ENCODE measurements at regions not wholly inside any gene's neighbourhood (a gene's known extent, or its start where the extent isn't known, plus 50 kb on each side); places are given as distances from the start of the nearest gene placed in this dataset.
"Not testable (repeated sequence)": the region's sequence is repeated elsewhere in the genome, so short reads cannot be mapped to it uniquely, and the experiment has no call there.

GRCh38 chr21:8987896-8988295 lies 1533.5 kb upstream of the TPTE start:
- not testable (repeated sequence) for H3K27ac ChIP-seq, H3K4me1 ChIP-seq, H3K36me3 ChIP-seq, H4K20me1 ChIP-seq, H3K9ac ChIP-seq, H3K4me3 ChIP-seq, H3K4me2 ChIP-seq, H3K27me3 ChIP-seq
- peaks cover 22 to 45% (median 42%) of the 10 kb centered on the region in 11 experiments for H3K9me3 ChIP-seq (replicated peaks in 1 of 11)

- TF ChIP-seq Cebpa-rat (IDR thresholded peaks at IDR 0.05): no peak
- Histone ChIP-seq H3K9ac (no peak overlapping the region), H3K9me3 (replicated peaks in 1 of 11) (peaks cover 26 to 50% (median 44%) of the 10 kb centered on the region in 11 experiments), H4K20me1 (no peaks in the 10 kb centered on the region), H3K4me2 (no peak overlapping the region), H3K36me3 (no peaks in the 10 kb centered on the region), H3K4me1 (no peaks in the 10 kb centered on the region), H3K27me3 (no peaks in the 10 kb centered on the region), H3K4me3 (no peak overlapping the region; a peak in 1 of 20 replicates), H3K27ac (no peak overlapping the region)
These were observed 1532.7 kb upstream of the TPTE start for GRCh38 chr21:8988696-8989095.

GRCh38 chr21:8989261-8989711 lies 1532.1 kb upstream of the TPTE start:
- no peak overlapping the region for H3K4me3 ChIP-seq
- no peak overlapping the region for H3K27ac ChIP-seq
- H3K9me3 ChIP-seq (replicated peaks in 1 of 11): peaks cover 26 to 50% (median 44%) of the 10 kb centered on the region in 11 experiments
- no peaks in the 10 kb centered on the region for H3K27me3 ChIP-seq
- TF ChIP-seq Cebpa-rat (IDR thresholded peaks at IDR 0.05): no peak
- no peaks in the 10 kb centered on the region for H4K20me1 ChIP-seq
- H3K36me3 ChIP-seq: no peaks in the 10 kb centered on the region
- no peak overlapping the region for H3K4me2 ChIP-seq
- no peak overlapping the region for H3K9ac ChIP-seq
- no peaks in the 10 kb centered on the region for H3K4me1 ChIP-seq

- H3K36me3 ChIP-seq: no peaks in the 10 kb centered on the region
- H3K9ac ChIP-seq: no peak overlapping the region
- no peak overlapping the region for H3K4me3 ChIP-seq
- no peaks in the 10 kb centered on the region for H3K27me3 ChIP-seq
- no peak overlapping the region for H3K27ac ChIP-seq
- H3K4me1 ChIP-seq: no peaks in the 10 kb centered on the region
- no peaks in the 10 kb centered on the region for H4K20me1 ChIP-seq
- TF ChIP-seq Cebpa-rat (IDR thresholded peaks at IDR 0.05): no peak
- H3K4me2 ChIP-seq: no peak overlapping the region
- peaks cover 26 to 50% (median 44%) of the 10 kb centered on the region in 11 experiments for H3K9me3 ChIP-seq (replicated peaks in 1 of 11)
These were observed 1531.6 kb upstream of the TPTE start for GRCh38 chr21:8989721-8990325.

- no peaks in the 10 kb centered on the region for H4K20me1 ChIP-seq
- no peak overlapping the region for H3K4me2 ChIP-seq
- peaks cover 26 to 50% (median 44%) of the 10 kb centered on the region in 11 experiments for H3K9me3 ChIP-seq (replicated peaks in 1 of 11)
- H3K4me3 ChIP-seq: no peak overlapping the region
- H3K4me1 ChIP-seq: no peaks in the 10 kb centered on the region
- H3K36me3 ChIP-seq: no peaks in the 10 kb centered on the region
- H3K27ac ChIP-seq: no peak overlapping the region
- TF ChIP-seq Cebpa-rat (IDR thresholded peaks at IDR 0.05): no peak
- no peaks in the 10 kb centered on the region for H3K27me3 ChIP-seq
- H3K9ac ChIP-seq: no peak overlapping the region
These were observed 1530.9 kb upstream of the TPTE start for GRCh38 chr21:8990326-8991087.

GRCh38 chr21:8991088-8991907 lies 1530.1 kb upstream of the TPTE start:
- H3K4me1 ChIP-seq: no peaks in the 10 kb centered on the region
- TF ChIP-seq Cebpa-rat (IDR thresholded peaks at IDR 0.05): no peak
- no peak overlapping the region for H3K4me3 ChIP-seq
- H3K36me3 ChIP-seq: no peaks in the 10 kb centered on the region
- H3K27me3 ChIP-seq: no peaks in the 10 kb centered on the region
- H3K27ac ChIP-seq: no peak overlapping the region
- no peak overlapping the region for H3K4me2 ChIP-seq
- H4K20me1 ChIP-seq: no peaks in the 10 kb centered on the region
- no peak overlapping the region for H3K9ac ChIP-seq
- H3K9me3 ChIP-seq (replicated peaks in 1 of 11): peaks cover 26 to 50% (median 44%) of the 10 kb centered on the region in 11 experiments

- Histone ChIP-seq H3K9ac (no peak overlapping the region), H3K4me3 (no peak overlapping the region), H3K27me3 (no peaks in the 10 kb centered on the region), H3K27ac (no peak overlapping the region), H3K36me3 (no peaks in the 10 kb centered on the region), H3K4me2 (no peak overlapping the region), H3K9me3 (replicated peaks in 1 of 11) (peaks cover 26 to 50% (median 44%) of the 10 kb centered on the region in 11 experiments), H4K20me1 (no peaks in the 10 kb centered on the region), H3K4me1 (no peaks in the 10 kb centered on the region)
- no peak for TF ChIP-seq Cebpa-rat (IDR thresholded peaks at IDR 0.05)
These were observed 1529.3 kb upstream of the TPTE start for GRCh38 chr21:8991968-8992621.

GRCh38 chr21:8992731-8993174 lies 1528.6 kb upstream of the TPTE start:
- no peaks in the 10 kb centered on the region for H4K20me1 ChIP-seq
- no peak overlapping the region for H3K27ac ChIP-seq
- no peaks in the 10 kb centered on the region for H3K4me1 ChIP-seq
- H3K4me3 ChIP-seq: no peak overlapping the region
- H3K4me2 ChIP-seq: no peak overlapping the region
- H3K36me3 ChIP-seq: no peaks in the 10 kb centered on the region
- no peaks in the 10 kb centered on the region for H3K27me3 ChIP-seq
- H3K9me3 ChIP-seq (replicated peaks in 1 of 11): peaks cover 26 to 50% (median 44%) of the 10 kb centered on the region in 11 experiments
- TF ChIP-seq Cebpa-rat (IDR thresholded peaks at IDR 0.05): no peak
- no peak overlapping the region for H3K9ac ChIP-seq

Measured in BLaER1 treated with 17β-estradiol and CSF1 and Interleukin-3, amounts not matched to agents 10 nM and 100 nM (cell line).